ENCODE measurements at regions not wholly inside any gene's neighbourhood (a gene's known extent, or its start where the extent isn't known, plus 50 kb on each side); places are given as distances from the start of the nearest gene placed in this dataset.

GRCh38 chr17:72503556-72503955, 382.7 kb downstream of the SOX9 start:
- Histone ChIP-seq H2AFZ (ENCODE audit: low read length) (no peak overlapping the region), H3K36me3 (replicated peaks; ENCODE audit: insufficient read depth, low read length) (no peaks in the 10 kb centered on the region), H3K9me2 (replicated peaks; ENCODE audit: insufficient read depth, low read length) (no peaks in the 10 kb centered on the region), H4K20me1 (ENCODE audit: insufficient read depth, low read length) (no peaks in the 10 kb centered on the region), H3K27me3 (replicated peaks; ENCODE audit: insufficient read depth, low read length) (no peaks in the 10 kb centered on the region), H3F3A (ENCODE audit: insufficient read depth, low read length) (0 out of 2 replicates have a peak, but pooled peaks cover 2% of the 10 kb centered on the region), H3K4me3 (ENCODE audit: low read length) (no peak overlapping the region), H3K27ac (ENCODE audit: low read length) (no peak overlapping the region), H3K9me3 (replicated peaks; ENCODE audit: insufficient read depth, low read length) (no peaks in the 10 kb centered on the region), H3K4me1 (ENCODE audit: low read length) (no peaks in the 10 kb centered on the region; the same call in 1 of the 2 replicates), H3K9ac (ENCODE audit: low read length) (no peak overlapping the region), H3K79me2 (ENCODE audit: low read length) (peaks cover 93% of the 10 kb centered on the region), H3K4me2 (ENCODE audit: low read depth, low read length) (no peak overlapping the region)
- TF ChIP-seq CTCF (IDR thresholded peaks at IDR 0.05; ENCODE audit: low read length): no peak
- TF ChIP-seq EZH2 (optimal IDR thresholded peaks at IDR 0.05; ENCODE audit: low read depth, low read length): no peak
- no peak for TF ChIP-seq EZH2phosphoT487 (IDR thresholded peaks at IDR 0.05; ENCODE audit: low read length)
- no peak for DNase-seq

GRCh38 chr17:72504783-72505182, 384.0 kb downstream of the SOX9 start:
- no peaks in the 10 kb centered on the region for H3F3A ChIP-seq (ENCODE audit: insufficient read depth, low read length)
- peaks cover 92% of the 10 kb centered on the region for H3K79me2 ChIP-seq (ENCODE audit: low read length)
- no peak overlapping the region for H3K27ac ChIP-seq (ENCODE audit: low read length)
- H3K9me2 ChIP-seq (replicated peaks; ENCODE audit: insufficient read depth, low read length): no peaks in the 10 kb centered on the region
- H4K20me1 ChIP-seq (ENCODE audit: insufficient read depth, low read length): no peaks in the 10 kb centered on the region
- H3K36me3 ChIP-seq (replicated peaks; ENCODE audit: insufficient read depth, low read length): no peaks in the 10 kb centered on the region
- DNase-seq: no peak
- H3K4me2 ChIP-seq (ENCODE audit: low read depth, low read length): no peak overlapping the region
- H3K9me3 ChIP-seq (replicated peaks; ENCODE audit: insufficient read depth, low read length): no peaks in the 10 kb centered on the region
- H2AFZ ChIP-seq (ENCODE audit: low read length): no peak overlapping the region
- no peak overlapping the region for H3K4me3 ChIP-seq (ENCODE audit: low read length)
- peaks cover 3% of the 10 kb centered on the region for H3K4me1 ChIP-seq (ENCODE audit: low read length)
- H3K9ac ChIP-seq (ENCODE audit: low read length): no peak overlapping the region
- no peak for TF ChIP-seq CTCF (IDR thresholded peaks at IDR 0.05; ENCODE audit: low read length)
- no peak for TF ChIP-seq EZH2 (optimal IDR thresholded peaks at IDR 0.05; ENCODE audit: low read depth, low read length)
- no peak for TF ChIP-seq EZH2phosphoT487 (IDR thresholded peaks at IDR 0.05; ENCODE audit: low read length)
- no peaks in the 10 kb centered on the region for H3K27me3 ChIP-seq (replicated peaks; ENCODE audit: insufficient read depth, low read length)

GRCh38 chr17:72506773-72507172, 386.0 kb downstream of the SOX9 start:
- no peaks in the 10 kb centered on the region for H4K20me1 ChIP-seq (ENCODE audit: insufficient read depth, low read length)
- H3K4me2 ChIP-seq (ENCODE audit: low read depth, low read length): no peak overlapping the region
- H2AFZ ChIP-seq (ENCODE audit: low read length): no peak overlapping the region
- TF ChIP-seq CTCF (IDR thresholded peaks at IDR 0.05; ENCODE audit: low read length) (no peak), EZH2 (optimal IDR thresholded peaks at IDR 0.05; ENCODE audit: low read depth, low read length) (no peak), EZH2phosphoT487 (IDR thresholded peaks at IDR 0.05; ENCODE audit: low read length) (no peak)
- H3K79me2 ChIP-seq (ENCODE audit: low read length): peaks cover 92% of the 10 kb centered on the region
- H3K9ac ChIP-seq (ENCODE audit: low read length): no peak overlapping the region
- H3F3A ChIP-seq (ENCODE audit: insufficient read depth, low read length): peaks cover 16% of the 10 kb centered on the region
- no peaks in the 10 kb centered on the region for H3K9me3 ChIP-seq (replicated peaks; ENCODE audit: insufficient read depth, low read length)
- no peak for DNase-seq
- no peak overlapping the region for H3K27ac ChIP-seq (ENCODE audit: low read length)
- H3K36me3 ChIP-seq (replicated peaks; ENCODE audit: insufficient read depth, low read length): no peaks in the 10 kb centered on the region
- H3K27me3 ChIP-seq (replicated peaks; ENCODE audit: insufficient read depth, low read length): no peaks in the 10 kb centered on the region
- no peak overlapping the region for H3K4me3 ChIP-seq (ENCODE audit: low read length)
- H3K4me1 ChIP-seq (ENCODE audit: low read length): peaks cover 20% of the 10 kb centered on the region
- no peaks in the 10 kb centered on the region for H3K9me2 ChIP-seq (replicated peaks; ENCODE audit: insufficient read depth, low read length)
